PC-9 (cell line): ENCODE measurements at regions not wholly inside any gene's neighbourhood (a gene's known extent, or its start where the extent isn't known, plus 50 kb on each side); places are given as distances from the start of the nearest gene placed in this dataset.

Source experiments
- BruUV-seq: library from RNA; stranded (reverse); fragments of 400-500 nt; replicated peaks from 2 replicates; lab custom pipeline; 2021; lab: Mats Ljungman, UMichigan
- CTCF ChIA-PET: fragments of 300-600 bp; sonication (Branson Sonifier 250); formaldehyde crosslinking; loops from one replicate; lab custom pipeline; 2022; ENCODE audit warnings: antibody characterized with exemption; lab: Charles Lee
- POLR2A ChIA-PET: fragments of 300-600 bp; sonication (Branson Sonifier 250); formaldehyde crosslinking; loops from one replicate; lab custom pipeline; 2022; ENCODE audit warnings: antibody characterized with exemption; ENCODE audit not compliant: unreplicated experiment; lab: Charles Lee
- DNase-seq, 2 experiments: peaks; one replicate each; pipeline versions ENCODE4 v3.0.0 to v3.0.0-alpha.2; 2015 to 2022; ENCODE audit warnings: mixed read lengths in 1 of 2
- H2AFZ ChIP-seq: fragments of 200-600 bp; sonication (generic); 2 replicates; pipeline ENCODE4 v1.8.1; 2017; ENCODE audit warnings: antibody characterized with exemption
- H3F3A ChIP-seq: fragments of 200-600 bp; sonication (generic); 2 replicates; pipeline ENCODE4 v1.8.1; 2017; ENCODE audit warnings: antibody characterized with exemption, mild to moderate bottlenecking, low read depth; ENCODE audit not compliant: insufficient read depth
- H3K27ac ChIP-seq: fragments of 200-600 bp; sonication (generic); 2 replicates; pipeline ENCODE4 v1.6.1; 2016; ENCODE audit warnings: mixed run types
- H3K27me3 ChIP-seq: fragments of 200-600 bp; sonication (generic); 2 replicates; pipeline ENCODE4 v1.6.1; 2016; ENCODE audit warnings: low read depth, mixed run types; ENCODE audit not compliant: insufficient read depth
- H3K36me3 ChIP-seq: fragments of 200-600 bp; sonication (generic); 2 replicates; pipeline ENCODE4 v1.6.1; 2016; ENCODE audit warnings: low read depth, mixed run types
- H3K4me1 ChIP-seq: fragments of 200-600 bp; sonication (generic); replicated peaks from 2 replicates; pipeline ENCODE4 v1.6.1; 2016; ENCODE audit warnings: mixed run types; ENCODE audit not compliant: insufficient read depth
- H3K4me2 ChIP-seq: fragments of 200-600 bp; sonication (generic); 2 replicates; pipeline ENCODE4 v1.6.1; 2017; ENCODE audit warnings: mixed run types
- H3K4me3 ChIP-seq: fragments of 200-600 bp; sonication (generic); 2 replicates; pipeline ENCODE4 v1.6.1; 2016; ENCODE audit warnings: mixed run types
- H3K79me2 ChIP-seq: fragments of 200-600 bp; sonication (generic); 2 replicates; pipeline ENCODE4 v1.6.1; 2017; ENCODE audit warnings: low read depth, mixed run types
- H3K9me2 ChIP-seq: fragments of 200-600 bp; sonication (generic); 2 replicates; pipeline ENCODE4 v1.8.1; 2017; ENCODE audit warnings: mild to moderate bottlenecking; ENCODE audit not compliant: insufficient read depth
- H3K9me3 ChIP-seq: fragments of 200-600 bp; sonication (generic); 2 replicates; pipeline ENCODE4 v1.8.1; 2016; ENCODE audit warnings: low read depth; ENCODE audit not compliant: insufficient read depth
- H4K20me1 ChIP-seq: fragments of 200-600 bp; sonication (generic); 2 replicates; pipeline ENCODE4 v1.8.1; 2017; ENCODE audit not compliant: insufficient read depth
- EZH2 ChIP-seq: fragments of 200-600 bp; sonication (generic); IDR thresholded peaks from 2 replicates; pipeline ENCODE4 v1.8.0; 2017; ENCODE audit warnings: antibody characterized with exemption, low read depth
- intact Hi-C: fragments of 100-400 bp; cut with micrococcal nuclease; formaldehyde crosslinking; loops from one replicate; pipeline ENCODE4 v1.10.0; 2022; ENCODE audit not compliant: unreplicated experiment
- TF ChIP-seq, protein P1 (sequence below): fragments of 200-600 bp; sonication (generic); conservative IDR thresholded peaks from 2 replicates; pipeline ENCODE4 v1.6.1; 2017; ENCODE audit warnings: mixed run types, antibody characterized with exemption, mild to moderate bottlenecking, moderate library complexity

- no peaks in the 10 kb centered on the region for H3K4me1 ChIP-seq
- CTCF ChIA-PET = no interaction called here
- no peaks in the 10 kb centered on the region; the same call in 1 of the 2 replicates for H3K9me3 ChIP-seq
- TF ChIP-seq, protein P1, sequence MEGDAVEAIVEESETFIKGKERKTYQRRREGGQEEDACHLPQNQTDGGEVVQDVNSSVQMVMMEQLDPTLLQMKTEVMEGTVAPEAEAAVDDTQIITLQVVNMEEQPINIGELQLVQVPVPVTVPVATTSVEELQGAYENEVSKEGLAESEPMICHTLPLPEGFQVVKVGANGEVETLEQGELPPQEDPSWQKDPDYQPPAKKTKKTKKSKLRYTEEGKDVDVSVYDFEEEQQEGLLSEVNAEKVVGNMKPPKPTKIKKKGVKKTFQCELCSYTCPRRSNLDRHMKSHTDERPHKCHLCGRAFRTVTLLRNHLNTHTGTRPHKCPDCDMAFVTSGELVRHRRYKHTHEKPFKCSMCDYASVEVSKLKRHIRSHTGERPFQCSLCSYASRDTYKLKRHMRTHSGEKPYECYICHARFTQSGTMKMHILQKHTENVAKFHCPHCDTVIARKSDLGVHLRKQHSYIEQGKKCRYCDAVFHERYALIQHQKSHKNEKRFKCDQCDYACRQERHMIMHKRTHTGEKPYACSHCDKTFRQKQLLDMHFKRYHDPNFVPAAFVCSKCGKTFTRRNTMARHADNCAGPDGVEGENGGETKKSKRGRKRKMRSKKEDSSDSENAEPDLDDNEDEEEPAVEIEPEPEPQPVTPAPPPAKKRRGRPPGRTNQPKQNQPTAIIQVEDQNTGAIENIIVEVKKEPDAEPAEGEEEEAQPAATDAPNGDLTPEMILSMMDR = no peak
- TF ChIP-seq EZH2 = no peak
- DNase-seq = no peak
- H3K27ac ChIP-seq = no peak overlapping the region
- no peaks in the 10 kb centered on the region for H3F3A ChIP-seq
- no peaks in the 10 kb centered on the region for H4K20me1 ChIP-seq
- H3K4me2 ChIP-seq = no peak overlapping the region
- intact Hi-C loops = no loop called here
- H3K4me3 ChIP-seq = no peak overlapping the region
- H3K27me3 ChIP-seq = no peaks in the 10 kb centered on the region
- H2AFZ ChIP-seq = no peak overlapping the region
- H3K79me2 ChIP-seq = no peaks in the 10 kb centered on the region
- H3K36me3 ChIP-seq = no peaks in the 10 kb centered on the region
- BruUV-seq = no TSS peak
- no peaks in the 10 kb centered on the region for H3K9me2 ChIP-seq
- POLR2A ChIA-PET = no interaction called here
Measured at GRCh38 chr14:80378084-80378690, 166.9 kb upstream of the DIO2 start.

DNA sequence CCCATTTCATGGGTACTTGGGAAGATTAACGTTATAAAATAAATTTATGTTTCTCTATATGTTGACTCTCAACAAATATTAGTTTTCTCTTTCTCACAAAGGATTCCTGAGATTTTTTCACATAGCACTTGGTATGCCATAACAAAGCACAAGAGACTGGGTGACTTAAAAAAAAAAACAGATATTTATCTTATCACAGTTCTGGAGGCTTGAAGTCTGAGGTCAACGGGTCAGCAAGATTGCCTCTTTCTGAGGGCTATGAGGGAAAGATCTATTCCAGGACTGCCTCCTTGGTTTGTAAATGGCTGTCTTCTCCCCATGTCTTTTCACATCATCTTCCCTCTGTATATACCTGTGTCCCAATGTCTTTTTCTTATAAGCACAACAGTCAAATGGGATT lies 153.5 kb upstream of the DIO2 start:
- intact Hi-C loops = no loop called here
- H3K4me3 ChIP-seq = no peak overlapping the region
- H4K20me1 ChIP-seq = no peaks in the 10 kb centered on the region
- 0 out of 2 replicates have a peak, but pooled peaks cover 5% of the 10 kb centered on the region for H3K9me3 ChIP-seq
- CTCF ChIA-PET = interaction anchor here (0.6 kb wide), 1 partner anchor 153 kb away, joined by 3 read pairs; no protein-coding TSS in a partner anchor
- BruUV-seq = no TSS peak
- POLR2A ChIA-PET = no interaction called here
- H3F3A ChIP-seq = no peaks in the 10 kb centered on the region
- DNase-seq = no peak
- no peaks in the 10 kb centered on the region for H3K79me2 ChIP-seq
- H3K27me3 ChIP-seq = no peaks in the 10 kb centered on the region
- no peak overlapping the region for H2AFZ ChIP-seq
- H3K36me3 ChIP-seq = no peaks in the 10 kb centered on the region
- H3K4me1 ChIP-seq = no peaks in the 10 kb centered on the region
- no peak overlapping the region for H3K27ac ChIP-seq
- no peaks in the 10 kb centered on the region for H3K9me2 ChIP-seq
- TF ChIP-seq, protein P1 = no peak
- TF ChIP-seq EZH2 = no peak
- no peak overlapping the region for H3K4me2 ChIP-seq

- intact Hi-C loops = no loop called here
- no TSS peak for BruUV-seq
Measured at GRCh38 chr14:80364274-80364673, 153.0 kb upstream of the DIO2 start.

More at GRCh38 chr14:80364274-80364673, 153.0 kb upstream of the DIO2 start:
- Histone ChIP-seq H3K4me3 (no peak overlapping the region), H3K79me2 (no peaks in the 10 kb centered on the region), H3K9me2 (no peaks in the 10 kb centered on the region), H3K4me2 (no peak overlapping the region), H2AFZ (no peak overlapping the region), H3K9me3 (0 out of 2 replicates have a peak, but pooled peaks cover 5% of the 10 kb centered on the region), H3K27me3 (no peaks in the 10 kb centered on the region), H4K20me1 (no peaks in the 10 kb centered on the region), H3K4me1 (no peaks in the 10 kb centered on the region), H3K27ac (no peak overlapping the region), H3K36me3 (no peaks in the 10 kb centered on the region), H3F3A (no peaks in the 10 kb centered on the region)
- ChIA-PET CTCF (interaction anchor here (0.6 kb wide), 1 partner anchor 153 kb away, joined by 3 read pairs; no protein-coding TSS in a partner anchor), POLR2A (no interaction called here)
- no peak for DNase-seq
- TF ChIP-seq, protein P1 = no peak; the same call in 1 of the 2 replicates
- no peak for TF ChIP-seq EZH2
